ENCODE measurements at regions not wholly inside any gene's neighbourhood (a gene's known extent, or its start where the extent isn't known, plus 50 kb on each side); places are given as distances from the start of the nearest gene placed in this dataset.

DNA sequence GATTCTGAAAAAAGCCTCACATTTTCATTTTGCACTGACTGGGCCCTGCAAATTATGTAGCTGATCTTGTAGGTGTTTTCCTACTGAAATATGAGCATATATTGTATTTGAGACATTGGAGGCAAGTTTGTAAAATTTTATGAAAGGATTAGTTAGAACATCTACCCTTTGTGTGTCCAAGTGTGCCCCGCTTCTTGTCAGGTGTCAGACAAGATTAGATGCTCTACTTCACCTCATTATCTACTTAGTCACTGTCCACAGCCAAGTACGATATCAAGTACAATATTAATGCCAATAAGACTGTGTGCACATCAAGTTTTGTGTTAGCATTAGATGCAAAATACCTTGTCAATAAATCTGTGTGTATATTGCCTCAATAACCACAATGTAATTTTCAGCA is 67.8 kb upstream of the RPRM start:
- Histone ChIP-seq H3K4me2 (ENCODE audit: low read length) (no peak overlapping the region), H3K23ac (ENCODE audit: low read length) (no peak overlapping the region), H2BK15ac (replicated peaks; ENCODE audit: low read depth) (no peak overlapping the region), H3K4me3 (ENCODE audit: low read length) (no peak overlapping the region), H3K9ac (ENCODE audit: low read length) (no peak overlapping the region), H3K4me1 (ENCODE audit: control insufficient read depth, low read depth, low read length) (no peaks in the 10 kb centered on the region), H2BK120ac (ENCODE audit: low read depth, low read length) (no peak overlapping the region), H3K27ac (ENCODE audit: low read depth, low read length) (no peak overlapping the region), H3K79me1 (ENCODE audit: low read length) (no peaks in the 10 kb centered on the region), H4K8ac (ENCODE audit: low read depth, low read length) (no peak overlapping the region), H3K18ac (ENCODE audit: low read length) (no peak overlapping the region), H4K5ac (ENCODE audit: low read length) (no peak overlapping the region), H3K79me2 (ENCODE audit: control insufficient read depth, insufficient read depth, low read length) (no peaks in the 10 kb centered on the region), H2AK5ac (ENCODE audit: low read length) (no peak overlapping the region), H3K36me3 (ENCODE audit: control insufficient read depth, insufficient read depth, low read length) (no peaks in the 10 kb centered on the region), H3K4ac (ENCODE audit: low read depth, low read length) (no peak overlapping the region), H2BK5ac (ENCODE audit: low read length) (no peak overlapping the region), H3K27me3 (ENCODE audit: insufficient read depth, low read length, poor library complexity) (no peaks in the 10 kb centered on the region), H3K56ac (ENCODE audit: low read length) (no peak overlapping the region)
- no CpG with 5 or more reads among the region's 2 CpGs for WGBS (ENCODE audit: extremely low coverage, insufficient coverage, low lambda C conversion rate)
- DNase-seq, result no peak

DNA sequence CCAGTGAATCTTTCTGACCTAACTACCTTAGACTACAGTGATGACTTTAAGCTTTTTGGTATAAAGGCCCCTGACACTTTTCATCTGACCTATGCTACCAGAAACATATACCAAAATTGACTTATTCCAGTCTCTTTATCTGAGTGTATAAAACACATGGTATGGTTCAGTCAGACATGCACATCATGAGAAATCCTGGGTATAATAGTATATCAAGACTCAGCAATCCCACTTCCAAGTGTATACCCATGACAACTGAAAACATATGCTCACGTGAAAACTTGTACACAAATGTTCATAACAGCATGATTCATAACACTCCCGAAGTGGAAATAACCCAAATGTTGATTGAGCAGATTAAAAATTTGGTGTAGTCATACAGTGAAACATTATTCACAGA is 70.0 kb upstream of the RPRM start:
- no peak overlapping the region for H4K5ac ChIP-seq (ENCODE audit: low read length)
- H3K56ac ChIP-seq (ENCODE audit: low read length), result no peak overlapping the region
- WGBS (ENCODE audit: extremely low coverage, insufficient coverage, low lambda C conversion rate), result no CpG with 5 or more reads among the region's 2 CpGs
- no peak overlapping the region for H3K9ac ChIP-seq (ENCODE audit: low read length)
- no peak overlapping the region for H2BK15ac ChIP-seq (replicated peaks; ENCODE audit: low read depth)
- H3K4ac ChIP-seq (ENCODE audit: low read depth, low read length), result no peak overlapping the region
- H3K4me3 ChIP-seq (ENCODE audit: low read length), result no peak overlapping the region
- H3K4me1 ChIP-seq (ENCODE audit: control insufficient read depth, low read depth, low read length), result no peaks in the 10 kb centered on the region
- H3K79me1 ChIP-seq (ENCODE audit: low read length), result no peaks in the 10 kb centered on the region
- H2BK5ac ChIP-seq (ENCODE audit: low read length), result no peak overlapping the region
- H3K23ac ChIP-seq (ENCODE audit: low read length), result no peak overlapping the region
- no peaks in the 10 kb centered on the region for H3K36me3 ChIP-seq (ENCODE audit: control insufficient read depth, insufficient read depth, low read length)
- no peak overlapping the region for H2BK120ac ChIP-seq (ENCODE audit: low read depth, low read length)
- H2AK5ac ChIP-seq (ENCODE audit: low read length), result no peak overlapping the region
- no peak overlapping the region for H3K18ac ChIP-seq (ENCODE audit: low read length)
- H4K8ac ChIP-seq (ENCODE audit: low read depth, low read length), result no peak overlapping the region
- no peak overlapping the region for H3K4me2 ChIP-seq (ENCODE audit: low read length)
- no peaks in the 10 kb centered on the region for H3K27me3 ChIP-seq (ENCODE audit: insufficient read depth, low read length, poor library complexity)
- DNase-seq, result no peak
- no peak overlapping the region for H3K27ac ChIP-seq (ENCODE audit: low read depth, low read length)
- H3K79me2 ChIP-seq (ENCODE audit: control insufficient read depth, insufficient read depth, low read length), result no peaks in the 10 kb centered on the region

DNA sequence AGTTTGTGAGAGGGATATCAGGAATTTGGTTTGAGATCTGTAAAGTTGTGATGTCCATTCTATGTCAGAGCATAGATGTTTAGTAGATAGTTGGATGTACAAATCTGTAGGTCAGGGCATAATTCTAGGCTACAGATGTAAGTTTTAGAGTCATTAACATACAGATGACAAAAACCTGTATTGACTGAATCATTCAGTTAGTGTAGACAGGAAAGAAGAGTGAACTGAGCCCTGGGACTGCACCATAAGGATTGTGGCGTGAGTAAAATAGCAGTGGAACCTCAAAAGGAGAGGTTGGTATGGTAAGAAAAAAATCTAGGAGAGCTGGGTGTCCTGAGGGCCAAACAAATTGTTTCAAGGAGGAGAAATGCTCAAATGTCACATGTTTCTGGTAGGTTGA is 73.1 kb upstream of the RPRM start:
- H4K5ac ChIP-seq (ENCODE audit: low read length), result no peak overlapping the region
- WGBS (ENCODE audit: extremely low coverage, insufficient coverage, low lambda C conversion rate), result no CpG with 5 or more reads among the region's 1 CpG

DNA sequence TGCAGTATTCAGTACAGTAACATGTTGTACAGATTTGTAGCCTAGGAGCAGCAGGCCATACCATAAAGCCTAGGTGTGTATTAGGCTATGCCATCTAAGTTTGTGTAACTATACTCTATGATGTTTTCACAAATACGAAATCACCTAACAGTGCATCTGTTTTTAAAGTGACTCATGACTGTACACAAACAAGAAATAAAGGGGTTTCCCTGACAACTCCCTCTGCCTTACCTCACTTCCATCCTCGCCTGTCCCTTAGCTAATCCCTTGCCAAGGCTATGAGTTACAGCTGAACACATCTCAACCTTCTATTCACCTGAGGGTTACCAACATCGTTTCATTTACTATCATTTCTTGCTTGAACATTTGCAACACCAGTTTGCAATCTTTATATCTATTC is 78.6 kb upstream of the RPRM start:
- Histone ChIP-seq H3K79me1 (ENCODE audit: low read length) (no peaks in the 10 kb centered on the region), H3K18ac (ENCODE audit: low read length) (no peak overlapping the region), H2BK120ac (ENCODE audit: low read depth, low read length) (no peak overlapping the region), H3K4me1 (ENCODE audit: control insufficient read depth, low read depth, low read length) (no peaks in the 10 kb centered on the region), H4K8ac (ENCODE audit: low read depth, low read length) (no peak overlapping the region), H3K4me3 (ENCODE audit: low read length) (no peak overlapping the region), H3K27me3 (ENCODE audit: insufficient read depth, low read length, poor library complexity) (no peaks in the 10 kb centered on the region), H3K27ac (ENCODE audit: low read depth, low read length) (no peak overlapping the region), H3K79me2 (ENCODE audit: control insufficient read depth, insufficient read depth, low read length) (no peaks in the 10 kb centered on the region), H3K4me2 (ENCODE audit: low read length) (no peak overlapping the region), H3K9ac (ENCODE audit: low read length) (no peak overlapping the region), H2BK15ac (replicated peaks; ENCODE audit: low read depth) (no peak overlapping the region), H2BK5ac (ENCODE audit: low read length) (no peak overlapping the region), H2AK5ac (ENCODE audit: low read length) (no peak overlapping the region), H3K56ac (ENCODE audit: low read length) (no peak overlapping the region), H4K5ac (ENCODE audit: low read length) (no peak overlapping the region), H3K36me3 (ENCODE audit: control insufficient read depth, insufficient read depth, low read length) (no peaks in the 10 kb centered on the region), H3K4ac (ENCODE audit: low read depth, low read length) (no peak overlapping the region), H3K23ac (ENCODE audit: low read length) (no peak overlapping the region)
- no peak for DNase-seq
- WGBS (ENCODE audit: extremely low coverage, insufficient coverage, low lambda C conversion rate), result no CpG with 5 or more reads among the region's 3 CpGs

More for the DNA sequence above, 73.1 kb upstream of the RPRM start:
- Histone ChIP-seq H3K4me2 (ENCODE audit: low read length) (no peak overlapping the region), H2BK120ac (ENCODE audit: low read depth, low read length) (no peak overlapping the region), H3K56ac (ENCODE audit: low read length) (no peak overlapping the region), H4K8ac (ENCODE audit: low read depth, low read length) (no peak overlapping the region), H2BK15ac (replicated peaks; ENCODE audit: low read depth) (no peak overlapping the region), H3K79me2 (ENCODE audit: control insufficient read depth, insufficient read depth, low read length) (no peaks in the 10 kb centered on the region), H3K36me3 (ENCODE audit: control insufficient read depth, insufficient read depth, low read length) (no peaks in the 10 kb centered on the region), H2BK5ac (ENCODE audit: low read length) (no peak overlapping the region), H2AK5ac (ENCODE audit: low read length) (no peak overlapping the region), H3K4me3 (ENCODE audit: low read length) (no peak overlapping the region), H3K4ac (ENCODE audit: low read depth, low read length) (no peak overlapping the region), H3K4me1 (ENCODE audit: control insufficient read depth, low read depth, low read length) (no peaks in the 10 kb centered on the region), H3K27ac (ENCODE audit: low read depth, low read length) (no peak overlapping the region), H3K9ac (ENCODE audit: low read length) (no peak overlapping the region), H3K79me1 (ENCODE audit: low read length) (no peaks in the 10 kb centered on the region), H3K18ac (ENCODE audit: low read length) (no peak overlapping the region), H3K27me3 (ENCODE audit: insufficient read depth, low read length, poor library complexity) (no peaks in the 10 kb centered on the region), H3K23ac (ENCODE audit: low read length) (no peak overlapping the region)
- no peak for DNase-seq

DNA sequence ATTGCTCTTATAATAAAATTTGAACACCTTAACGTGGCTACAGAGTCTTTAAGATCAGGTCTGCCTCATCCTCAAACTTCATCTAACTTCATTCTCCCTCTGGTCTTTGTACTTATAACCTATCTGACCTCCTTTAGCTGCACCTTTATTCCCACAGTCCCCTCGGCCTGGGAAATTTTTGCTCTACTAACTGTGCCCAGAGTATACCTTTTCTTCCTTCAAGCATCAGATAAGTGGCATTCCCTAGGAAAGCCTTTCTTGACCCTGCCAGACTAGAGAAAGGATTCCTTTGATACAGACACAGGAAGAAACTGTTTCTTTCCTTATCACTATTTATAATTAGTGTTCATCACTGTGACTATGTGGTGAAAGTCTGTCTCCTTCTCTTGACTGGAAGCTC is 79.2 kb upstream of the RPRM start:
- Histone ChIP-seq H3K4me1 (ENCODE audit: control insufficient read depth, low read depth, low read length) (no peaks in the 10 kb centered on the region), H2AK5ac (ENCODE audit: low read length) (no peak overlapping the region), H3K27ac (ENCODE audit: low read depth, low read length) (no peak overlapping the region), H3K79me2 (ENCODE audit: control insufficient read depth, insufficient read depth, low read length) (no peaks in the 10 kb centered on the region), H3K79me1 (ENCODE audit: low read length) (no peaks in the 10 kb centered on the region), H3K18ac (ENCODE audit: low read length) (no peak overlapping the region), H3K9ac (ENCODE audit: low read length) (no peak overlapping the region), H3K4ac (ENCODE audit: low read depth, low read length) (no peak overlapping the region), H3K4me2 (ENCODE audit: low read length) (no peak overlapping the region), H3K36me3 (ENCODE audit: control insufficient read depth, insufficient read depth, low read length) (no peaks in the 10 kb centered on the region), H2BK15ac (replicated peaks; ENCODE audit: low read depth) (no peak overlapping the region), H3K56ac (ENCODE audit: low read length) (no peak overlapping the region), H2BK120ac (ENCODE audit: low read depth, low read length) (no peak overlapping the region), H3K4me3 (ENCODE audit: low read length) (no peak overlapping the region), H3K23ac (ENCODE audit: low read length) (no peak overlapping the region), H4K5ac (ENCODE audit: low read length) (no peak overlapping the region), H4K8ac (ENCODE audit: low read depth, low read length) (no peak overlapping the region), H3K27me3 (ENCODE audit: insufficient read depth, low read length, poor library complexity) (no peaks in the 10 kb centered on the region), H2BK5ac (ENCODE audit: low read length) (no peak overlapping the region)
- WGBS (ENCODE audit: extremely low coverage, insufficient coverage, low lambda C conversion rate), result no CpG with 5 or more reads among the region's 2 CpGs
- DNase-seq, result no peak

DNA sequence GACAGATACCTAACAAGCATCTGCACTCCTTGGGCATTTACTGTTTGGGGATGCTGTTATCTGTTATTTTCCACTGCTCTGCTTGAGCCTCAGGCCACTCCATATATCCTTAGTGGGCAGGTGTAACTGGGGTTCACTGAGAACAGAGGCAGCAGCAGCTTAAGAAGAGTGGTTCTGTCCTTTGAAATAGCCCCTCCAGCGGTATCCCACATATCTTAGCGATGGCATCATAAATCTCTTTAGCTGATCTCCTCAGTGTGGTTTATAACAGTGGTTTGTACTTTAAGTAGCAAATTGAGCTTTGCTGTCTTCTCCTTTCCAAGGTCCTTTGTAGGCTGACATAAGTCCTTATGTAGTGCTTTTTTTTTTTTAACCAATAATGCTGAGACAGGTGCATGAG is 79.7 kb upstream of the RPRM start:
- Histone ChIP-seq H2BK5ac (ENCODE audit: low read length) (no peak overlapping the region), H3K79me2 (ENCODE audit: control insufficient read depth, insufficient read depth, low read length) (no peaks in the 10 kb centered on the region), H2AK5ac (ENCODE audit: low read length) (no peak overlapping the region), H4K8ac (ENCODE audit: low read depth, low read length) (no peak overlapping the region), H3K23ac (ENCODE audit: low read length) (no peak overlapping the region), H3K4me1 (ENCODE audit: control insufficient read depth, low read depth, low read length) (no peaks in the 10 kb centered on the region), H4K5ac (ENCODE audit: low read length) (no peak overlapping the region), H3K56ac (ENCODE audit: low read length) (no peak overlapping the region), H3K36me3 (ENCODE audit: control insufficient read depth, insufficient read depth, low read length) (no peaks in the 10 kb centered on the region), H3K79me1 (ENCODE audit: low read length) (no peaks in the 10 kb centered on the region), H3K4ac (ENCODE audit: low read depth, low read length) (no peak overlapping the region), H2BK120ac (ENCODE audit: low read depth, low read length) (no peak overlapping the region), H3K27me3 (ENCODE audit: insufficient read depth, low read length, poor library complexity) (no peaks in the 10 kb centered on the region), H2BK15ac (replicated peaks; ENCODE audit: low read depth) (no peak overlapping the region), H3K4me2 (ENCODE audit: low read length) (no peak overlapping the region), H3K18ac (ENCODE audit: low read length) (no peak overlapping the region), H3K27ac (ENCODE audit: low read depth, low read length) (no peak overlapping the region), H3K4me3 (ENCODE audit: low read length) (no peak overlapping the region), H3K9ac (ENCODE audit: low read length) (no peak overlapping the region)
- no CpG with 5 or more reads among the region's 2 CpGs for WGBS (ENCODE audit: extremely low coverage, insufficient coverage, low lambda C conversion rate)
- DNase-seq, result no peak
